PC-3 (cell line): ENCODE measurements at regions not wholly inside any gene's neighbourhood (a gene's known extent, or its start where the extent isn't known, plus 50 kb on each side); places are given as distances from the start of the nearest gene placed in this dataset.
A peak's percentile ranks its signal among the peaks of the same experiment; 100 is the strongest.

Experiments
- ATAC-seq: fragments of 200-7000 bp; cut with Tn5 transposase; 2 replicates; pipeline ENCODE4 v1.9.1; 2020; ENCODE audit warnings: mild to moderate bottlenecking, moderate library complexity
- BruUV-seq: library from RNA; stranded (reverse); fragments of 400-500 nt; replicated peaks from 2 replicates; lab custom pipeline; 2021; lab: Mats Ljungman, UMichigan
- CTCF ChIA-PET: fragments of 300-600 bp; sonication (Branson Sonifier 250); formaldehyde crosslinking; loops from one replicate; lab custom pipeline; 2022; ENCODE audit warnings: antibody characterized with exemption; lab: Charles Lee
- POLR2A ChIA-PET: fragments of 300-600 bp; sonication (Branson Sonifier 250); formaldehyde crosslinking; loops from one replicate; lab custom pipeline; 2022; ENCODE audit warnings: antibody characterized with exemption; ENCODE audit not compliant: unreplicated experiment; lab: Charles Lee
- DNase-seq: peaks from one replicate; pipeline ENCODE4 v3.0.0-alpha.2; 2015
- H2AFZ ChIP-seq: fragments of 300-600 bp; sonication (generic); 2 replicates; pipeline ENCODE4 v1.6.0; 2016; ENCODE audit warnings: antibody characterized with exemption, low read length
- H3F3A ChIP-seq: fragments of 300-600 bp; sonication (generic); one replicate; pipeline ENCODE4 v1.6.0; 2017; ENCODE audit warnings: antibody characterized with exemption, low read length, control low read depth, mild to moderate bottlenecking; ENCODE audit not compliant: unreplicated experiment
- H3K27ac ChIP-seq: fragments of 300-600 bp; sonication (generic); 2 replicates; pipeline ENCODE4 v1.5.1; 2016; ENCODE audit warnings: mild to moderate bottlenecking, low read length
- H3K27me3 ChIP-seq: fragments of 300-600 bp; sonication (generic); 2 replicates; pipeline ENCODE4 v1.6.1; 2016; ENCODE audit warnings: low read length, mixed read lengths
- H3K36me3 ChIP-seq: fragments of 300-600 bp; sonication (generic); 2 replicates; pipeline ENCODE4 v1.6.1; 2016; ENCODE audit warnings: low read depth, mixed run types, low read length, mixed read lengths
- H3K4me1 ChIP-seq: fragments of 300-600 bp; sonication (generic); 2 replicates; pipeline ENCODE4 v1.5.1; 2016; ENCODE audit warnings: low read length; ENCODE audit not compliant: insufficient read depth
- H3K4me2 ChIP-seq: fragments of 300-600 bp; sonication (generic); 2 replicates; pipeline ENCODE4 v1.6.0; 2016; ENCODE audit warnings: low read length
- H3K4me3 ChIP-seq: fragments of 300-600 bp; sonication (generic); 2 replicates; pipeline ENCODE4 v1.5.1; 2016; ENCODE audit warnings: mild to moderate bottlenecking, low read length, mixed read lengths
- H3K79me2 ChIP-seq: fragments of 300-600 bp; sonication (generic); 2 replicates; pipeline ENCODE4 v1.6.1; 2017; ENCODE audit warnings: low read length, mixed read lengths
- H3K9ac ChIP-seq: fragments of 300-600 bp; sonication (generic); 2 replicates; pipeline ENCODE4 v1.6.0; 2016; ENCODE audit warnings: mild to moderate bottlenecking, low read length
- H3K9me2 ChIP-seq: fragments of 300-600 bp; sonication (generic); replicated peaks from 2 replicates; pipeline ENCODE4 v1.6.1; 2016; ENCODE audit warnings: mixed run types, low read length, mixed read lengths
- H3K9me3 ChIP-seq: fragments of 300-600 bp; sonication (generic); 2 replicates; pipeline ENCODE4 v1.6.1; 2016; ENCODE audit warnings: low read length, mixed read lengths
- H4K20me1 ChIP-seq: fragments of 300-600 bp; sonication (generic); 2 replicates; pipeline ENCODE4 v1.6.1; 2016; ENCODE audit warnings: low read length, mixed read lengths
- EZH2 ChIP-seq: fragments of 300-600 bp; sonication (generic); IDR thresholded peaks from one replicate; pipeline ENCODE4 v1.6.1; 2017; ENCODE audit warnings: antibody characterized with exemption, mild to moderate bottlenecking, low read length; ENCODE audit not compliant: unreplicated experiment
- EZH2phosphoT487 ChIP-seq: fragments of 300-600 bp; sonication (generic); IDR thresholded peaks from 2 replicates; pipeline ENCODE4 v1.6.1; 2018; ENCODE audit warnings: mild to moderate bottlenecking, antibody characterized with exemption, low read length, borderline replicate concordance
- intact Hi-C: fragments of 100-400 bp; cut with micrococcal nuclease; formaldehyde crosslinking; loops from 2 replicates; pipeline ENCODE4 v1.9.0; 2023
- TF ChIP-seq, protein P1 (sequence below): fragments of 300-600 bp; sonication (generic); conservative IDR thresholded peaks from 2 replicates; pipeline ENCODE4 v1.5.1; 2017; ENCODE audit warnings: antibody characterized with exemption, low read depth, mild to moderate bottlenecking, low read length

GRCh38 chr3:176855901-176856486 lies 341.3 kb downstream of the TBL1XR1 start:
- DNase-seq (peak; percentile 73), ATAC-seq (peak; percentile 94)
- H3K4me2 ChIP-seq: no peak overlapping the region
- 0 out of 2 replicates have a peak, but pooled peaks cover 4% of the 10 kb centered on the region for H3K9me2 ChIP-seq
- H3K4me3 ChIP-seq: no peak overlapping the region
- intact Hi-C loops: no loop called here
- H3K27ac ChIP-seq: no peak overlapping the region
- H3K36me3 ChIP-seq: no peaks in the 10 kb centered on the region
- ChIA-PET CTCF (no interaction called here), POLR2A (interaction anchor here (0.6 kb wide), 1 partner anchor 117 kb away, joined by 3 read pairs; no protein-coding TSS in a partner anchor)
- BruUV-seq: no TSS peak
- H2AFZ ChIP-seq: no peak overlapping the region
- no peaks in the 10 kb centered on the region for H3K27me3 ChIP-seq
- no peaks in the 10 kb centered on the region for H4K20me1 ChIP-seq
- no peak for TF ChIP-seq EZH2
- TF ChIP-seq EZH2phosphoT487: no peak
- no peaks in the 10 kb centered on the region for H3K9me3 ChIP-seq
- peaks cover 11% of the 10 kb centered on the region; the same call in 1 of the 2 replicates for H3K4me1 ChIP-seq
- H3K9ac ChIP-seq: no peak overlapping the region
- no peaks in the 10 kb centered on the region for H3K79me2 ChIP-seq
- no peaks in the 10 kb centered on the region for H3F3A ChIP-seq

GRCh38 chr3:176855213-176855612 lies 342.1 kb downstream of the TBL1XR1 start:
- H3K27me3 ChIP-seq: no peaks in the 10 kb centered on the region
- intact Hi-C loops: no loop called here
- CTCF ChIA-PET: no interaction called here
- H3K9ac ChIP-seq: no peak overlapping the region
- no peaks in the 10 kb centered on the region for H3K36me3 ChIP-seq
- TF ChIP-seq, protein P1, sequence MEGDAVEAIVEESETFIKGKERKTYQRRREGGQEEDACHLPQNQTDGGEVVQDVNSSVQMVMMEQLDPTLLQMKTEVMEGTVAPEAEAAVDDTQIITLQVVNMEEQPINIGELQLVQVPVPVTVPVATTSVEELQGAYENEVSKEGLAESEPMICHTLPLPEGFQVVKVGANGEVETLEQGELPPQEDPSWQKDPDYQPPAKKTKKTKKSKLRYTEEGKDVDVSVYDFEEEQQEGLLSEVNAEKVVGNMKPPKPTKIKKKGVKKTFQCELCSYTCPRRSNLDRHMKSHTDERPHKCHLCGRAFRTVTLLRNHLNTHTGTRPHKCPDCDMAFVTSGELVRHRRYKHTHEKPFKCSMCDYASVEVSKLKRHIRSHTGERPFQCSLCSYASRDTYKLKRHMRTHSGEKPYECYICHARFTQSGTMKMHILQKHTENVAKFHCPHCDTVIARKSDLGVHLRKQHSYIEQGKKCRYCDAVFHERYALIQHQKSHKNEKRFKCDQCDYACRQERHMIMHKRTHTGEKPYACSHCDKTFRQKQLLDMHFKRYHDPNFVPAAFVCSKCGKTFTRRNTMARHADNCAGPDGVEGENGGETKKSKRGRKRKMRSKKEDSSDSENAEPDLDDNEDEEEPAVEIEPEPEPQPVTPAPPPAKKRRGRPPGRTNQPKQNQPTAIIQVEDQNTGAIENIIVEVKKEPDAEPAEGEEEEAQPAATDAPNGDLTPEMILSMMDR: no peak
- TF ChIP-seq EZH2 (no peak), EZH2phosphoT487 (no peak)
- 0 out of 2 replicates have a peak, but pooled peaks cover 4% of the 10 kb centered on the region for H3K9me2 ChIP-seq
- no peak for DNase-seq
- no peaks in the 10 kb centered on the region for H4K20me1 ChIP-seq
- no TSS peak for BruUV-seq
- no peak overlapping the region for H3K4me3 ChIP-seq
- H3K4me1 ChIP-seq: peaks cover 11% of the 10 kb centered on the region; the same call in 1 of the 2 replicates
- no peaks in the 10 kb centered on the region for H3F3A ChIP-seq
- ATAC-seq: no peak
- H3K79me2 ChIP-seq: no peaks in the 10 kb centered on the region
- H3K4me2 ChIP-seq: no peak overlapping the region
- no peak overlapping the region for H2AFZ ChIP-seq
- no peak overlapping the region for H3K27ac ChIP-seq
- POLR2A ChIA-PET: interaction anchor here (0.6 kb wide), 1 partner anchor 116 kb away, joined by 3 read pairs; no protein-coding TSS in a partner anchor
- no peaks in the 10 kb centered on the region for H3K9me3 ChIP-seq

- DNase-seq (no peak), ATAC-seq (no peak)
- no peak overlapping the region for H3K4me2 ChIP-seq
- peaks cover 11% of the 10 kb centered on the region for H3K4me1 ChIP-seq
- no peak overlapping the region for H3K9ac ChIP-seq
- ChIA-PET POLR2A (no interaction called here), CTCF (no interaction called here)
- no peaks in the 10 kb centered on the region for H3K9me2 ChIP-seq
- no peak overlapping the region for H3K4me3 ChIP-seq
- H3K79me2 ChIP-seq: no peaks in the 10 kb centered on the region
- no peaks in the 10 kb centered on the region for H4K20me1 ChIP-seq
- H3K36me3 ChIP-seq: no peaks in the 10 kb centered on the region
- H3K9me3 ChIP-seq: no peaks in the 10 kb centered on the region
- H3K27me3 ChIP-seq: no peaks in the 10 kb centered on the region
- TF ChIP-seq EZH2 (no peak), EZH2phosphoT487 (no peak)
- TF ChIP-seq, protein P1: no peak
- no peak overlapping the region for H3K27ac ChIP-seq
- no peaks in the 10 kb centered on the region for H3F3A ChIP-seq
- intact Hi-C loops: no loop called here
- no peak overlapping the region for H2AFZ ChIP-seq
- no TSS peak for BruUV-seq
Observed at GRCh38 chr3:176850498-176850897, 346.8 kb downstream of the TBL1XR1 start.
